Neural progenitor cell (in vitro differentiated cells): ENCODE measurements at regions not wholly inside any gene's neighbourhood (a gene's known extent, or its start where the extent isn't known, plus 50 kb on each side); places are given as distances from the start of the nearest gene placed in this dataset.
A peak's percentile ranks its signal among the peaks of the same experiment; 100 is the strongest.

Experiments
- EZH2phosphoT487 ChIP-seq: fragments of 200-600 bp; sonication (generic); IDR thresholded peaks from 2 replicates; pipeline ENCODE4 v1.6.1; 2017; ENCODE audit warnings: antibody characterized with exemption
- TF ChIP-seq, protein P1 (sequence below): fragments of 200-600 bp; sonication (generic); IDR thresholded peaks from 2 replicates; pipeline ENCODE4 v1.5.1; 2017; ENCODE audit warnings: antibody characterized with exemption, mild to moderate bottlenecking

DNA sequence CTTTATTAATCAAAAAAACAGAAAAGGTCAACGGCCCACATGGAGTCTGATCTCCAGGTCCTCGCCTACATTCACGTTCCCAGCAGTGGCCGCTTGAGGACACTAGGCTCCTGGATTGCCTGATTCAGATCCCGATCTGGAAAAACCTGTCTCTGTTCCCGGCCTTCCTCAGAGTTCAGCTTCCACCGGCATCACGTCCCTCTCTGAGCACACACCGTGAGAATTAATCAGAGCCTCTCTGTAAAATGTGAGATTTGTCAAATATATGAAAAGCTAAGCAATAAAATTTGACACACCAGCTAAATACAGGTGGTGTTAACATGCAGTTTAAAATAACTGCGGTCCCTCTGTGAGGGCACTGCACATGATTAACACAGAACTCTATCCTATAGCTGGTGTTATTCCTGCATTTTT, 122.8 kb upstream of the COL21A1 start:
- TF ChIP-seq, protein P1, sequence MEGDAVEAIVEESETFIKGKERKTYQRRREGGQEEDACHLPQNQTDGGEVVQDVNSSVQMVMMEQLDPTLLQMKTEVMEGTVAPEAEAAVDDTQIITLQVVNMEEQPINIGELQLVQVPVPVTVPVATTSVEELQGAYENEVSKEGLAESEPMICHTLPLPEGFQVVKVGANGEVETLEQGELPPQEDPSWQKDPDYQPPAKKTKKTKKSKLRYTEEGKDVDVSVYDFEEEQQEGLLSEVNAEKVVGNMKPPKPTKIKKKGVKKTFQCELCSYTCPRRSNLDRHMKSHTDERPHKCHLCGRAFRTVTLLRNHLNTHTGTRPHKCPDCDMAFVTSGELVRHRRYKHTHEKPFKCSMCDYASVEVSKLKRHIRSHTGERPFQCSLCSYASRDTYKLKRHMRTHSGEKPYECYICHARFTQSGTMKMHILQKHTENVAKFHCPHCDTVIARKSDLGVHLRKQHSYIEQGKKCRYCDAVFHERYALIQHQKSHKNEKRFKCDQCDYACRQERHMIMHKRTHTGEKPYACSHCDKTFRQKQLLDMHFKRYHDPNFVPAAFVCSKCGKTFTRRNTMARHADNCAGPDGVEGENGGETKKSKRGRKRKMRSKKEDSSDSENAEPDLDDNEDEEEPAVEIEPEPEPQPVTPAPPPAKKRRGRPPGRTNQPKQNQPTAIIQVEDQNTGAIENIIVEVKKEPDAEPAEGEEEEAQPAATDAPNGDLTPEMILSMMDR: peak; percentile 58
- no peak for TF ChIP-seq EZH2phosphoT487
